ENCODE measurements at regions not wholly inside any gene's neighbourhood (a gene's known extent, or its start where the extent isn't known, plus 50 kb on each side); places are given as distances from the start of the nearest gene placed in this dataset.

- DNase-seq (ENCODE audit: low spot score) = no peak
- H3K27me3 ChIP-seq = no peaks in the 10 kb centered on the region
- H3K27ac ChIP-seq = no peak overlapping the region
- no peak overlapping the region for H3K4me3 ChIP-seq
- no peaks in the 10 kb centered on the region for H3K4me1 ChIP-seq
- TF ChIP-seq, protein P1, sequence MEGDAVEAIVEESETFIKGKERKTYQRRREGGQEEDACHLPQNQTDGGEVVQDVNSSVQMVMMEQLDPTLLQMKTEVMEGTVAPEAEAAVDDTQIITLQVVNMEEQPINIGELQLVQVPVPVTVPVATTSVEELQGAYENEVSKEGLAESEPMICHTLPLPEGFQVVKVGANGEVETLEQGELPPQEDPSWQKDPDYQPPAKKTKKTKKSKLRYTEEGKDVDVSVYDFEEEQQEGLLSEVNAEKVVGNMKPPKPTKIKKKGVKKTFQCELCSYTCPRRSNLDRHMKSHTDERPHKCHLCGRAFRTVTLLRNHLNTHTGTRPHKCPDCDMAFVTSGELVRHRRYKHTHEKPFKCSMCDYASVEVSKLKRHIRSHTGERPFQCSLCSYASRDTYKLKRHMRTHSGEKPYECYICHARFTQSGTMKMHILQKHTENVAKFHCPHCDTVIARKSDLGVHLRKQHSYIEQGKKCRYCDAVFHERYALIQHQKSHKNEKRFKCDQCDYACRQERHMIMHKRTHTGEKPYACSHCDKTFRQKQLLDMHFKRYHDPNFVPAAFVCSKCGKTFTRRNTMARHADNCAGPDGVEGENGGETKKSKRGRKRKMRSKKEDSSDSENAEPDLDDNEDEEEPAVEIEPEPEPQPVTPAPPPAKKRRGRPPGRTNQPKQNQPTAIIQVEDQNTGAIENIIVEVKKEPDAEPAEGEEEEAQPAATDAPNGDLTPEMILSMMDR (IDR thresholded peaks at IDR 0.05) = no peak
- no peaks in the 10 kb centered on the region for H3K9me3 ChIP-seq
- no peaks in the 10 kb centered on the region for H3K36me3 ChIP-seq
These were observed 165.4 kb upstream of the CHD6 start for GRCh38 chr20:41783423-41784208.

- Histone ChIP-seq H3K27ac (no peak overlapping the region), H3K36me3 (no peaks in the 10 kb centered on the region), H3K27me3 (no peaks in the 10 kb centered on the region), H3K9me3 (no peaks in the 10 kb centered on the region), H3K4me1 (no peaks in the 10 kb centered on the region), H3K4me3 (no peak overlapping the region)
- TF ChIP-seq, protein P1 (IDR thresholded peaks at IDR 0.05) = no peak
- no peak for DNase-seq (ENCODE audit: low spot score)
These were observed 164.7 kb upstream of the CHD6 start for GRCh38 chr20:41782730-41783406.

DNA sequence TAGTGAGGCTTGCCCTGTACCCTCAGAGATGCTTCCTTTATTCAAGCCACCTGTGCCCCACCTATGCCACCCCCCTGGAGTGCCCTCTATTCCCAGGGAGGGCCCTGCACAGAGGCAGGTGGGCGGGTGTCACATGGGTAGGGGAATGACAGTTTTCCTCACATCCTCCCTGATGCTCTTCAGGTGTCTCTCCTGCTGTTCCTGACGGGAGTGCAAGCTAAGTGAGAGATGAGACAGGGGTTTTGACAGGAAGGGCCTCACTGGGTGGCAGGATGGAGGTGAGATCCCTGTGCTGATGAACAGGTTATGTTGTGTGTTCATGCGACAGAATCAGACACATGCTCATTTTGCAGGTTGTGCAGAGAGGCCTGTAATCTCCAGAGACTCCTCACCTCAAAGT, 164.1 kb upstream of the CHD6 start:
- no peaks in the 10 kb centered on the region for H3K36me3 ChIP-seq
- no peak overlapping the region for H3K27ac ChIP-seq
- TF ChIP-seq, protein P1 (IDR thresholded peaks at IDR 0.05) = no peak
- no peak overlapping the region for H3K4me3 ChIP-seq
- H3K9me3 ChIP-seq = no peaks in the 10 kb centered on the region
- H3K27me3 ChIP-seq = no peaks in the 10 kb centered on the region
- no peak for DNase-seq (ENCODE audit: low spot score)
- no peaks in the 10 kb centered on the region for H3K4me1 ChIP-seq

- Histone ChIP-seq H3K27me3 (no peaks in the 10 kb centered on the region), H3K36me3 (no peaks in the 10 kb centered on the region), H3K9me3 (no peaks in the 10 kb centered on the region), H3K27ac (no peak overlapping the region), H3K4me3 (no peak overlapping the region), H3K4me1 (no peaks in the 10 kb centered on the region)
- no peak for DNase-seq (ENCODE audit: low spot score)
- TF ChIP-seq, protein P1 (IDR thresholded peaks at IDR 0.05) = no peak
These were observed 158.2 kb upstream of the CHD6 start for GRCh38 chr20:41776421-41776820.

DNA sequence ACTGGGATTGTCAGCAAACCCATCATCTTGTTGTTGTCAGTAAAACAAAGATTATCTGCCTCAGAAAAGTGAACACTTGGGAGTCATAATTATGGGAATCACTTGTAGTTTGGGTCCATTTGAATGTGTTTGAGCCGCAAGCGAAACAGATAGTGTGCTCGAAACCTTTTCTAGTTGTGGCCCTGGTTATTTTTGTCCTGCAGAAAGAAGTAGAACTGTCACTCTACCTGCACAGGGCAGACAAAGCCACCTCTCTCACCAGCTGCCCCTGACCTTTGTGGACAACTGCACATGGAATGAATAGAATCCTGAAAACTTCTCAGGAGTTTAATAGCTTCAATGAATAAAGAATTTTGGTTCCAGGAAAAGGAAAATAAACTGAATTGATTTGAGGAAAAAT, 156.1 kb upstream of the CHD6 start:
- TF ChIP-seq, protein P1 (IDR thresholded peaks at IDR 0.05) = no peak
- Histone ChIP-seq H3K27me3 (no peaks in the 10 kb centered on the region), H3K4me1 (no peaks in the 10 kb centered on the region), H3K9me3 (no peaks in the 10 kb centered on the region), H3K4me3 (no peak overlapping the region), H3K27ac (no peak overlapping the region), H3K36me3 (no peaks in the 10 kb centered on the region)
- DNase-seq (ENCODE audit: low spot score) = no peak
